Ishikawa (cell line): ENCODE measurements at regions not wholly inside any gene's neighbourhood (a gene's known extent, or its start where the extent isn't known, plus 50 kb on each side); places are given as distances from the start of the nearest gene placed in this dataset.

Source experiments
- FOXM1 ChIP-seq: IDR thresholded peaks from 2 replicates; pipeline ENCODE4 v1.6.1; 2012; ENCODE audit warnings: low read depth, borderline replicate concordance
- ZBTB7A ChIP-seq: IDR thresholded peaks from 2 replicates; pipeline ENCODE4 v1.6.1; 2012; ENCODE audit warnings: low read depth

GRCh38 chr6:156391061-156391672 is 386.0 kb upstream of the ARID1B start:
- TF ChIP-seq FOXM1 (no peak), ZBTB7A (no peak)
